CD4-positive, alpha-beta T cell (primary cell): ENCODE measurements at regions not wholly inside any gene's neighbourhood (a gene's known extent, or its start where the extent isn't known, plus 50 kb on each side); places are given as distances from the start of the nearest gene placed in this dataset.

Experiments used
- ATAC-seq: fragments of 200-7000 bp; cut with Tn5 transposase; one replicate; pipeline ENCODE4 v1.10.0; 2022; ENCODE audit warnings: mild to moderate bottlenecking; ENCODE audit not compliant: poor library complexity
- CTCF ChIA-PET: fragments of 350-600 bp; sonication (Branson Sonifier 250); formaldehyde crosslinking; loops from one replicate; lab custom pipeline; 2021; ENCODE audit warnings: antibody characterized with exemption, inconsistent platforms; lab: Charles Lee
- POLR2A ChIA-PET: fragments of 350-600 bp; sonication (Branson Sonifier 250); formaldehyde crosslinking; loops from one replicate; lab custom pipeline; 2021; ENCODE audit warnings: antibody characterized with exemption, inconsistent platforms; lab: Charles Lee
- DNase-seq, 14 experiments: peaks; one replicate each; pipeline ENCODE4 v3.0.0-alpha.2; 2013 to 2020; ENCODE audit warnings: mixed read lengths in 2 of 14
- H3K27ac ChIP-seq, 2 donors: one replicate each; pipeline versions ENCODE4 v1.5.1 to v1.7.0; 2013; ENCODE audit warnings: low read length in 2 of 2, low read depth in 1 of 2, mild to moderate bottlenecking in 1 of 2
- H3K27me3 ChIP-seq, 2 experiments: 1 replicate in 1 of 2; 2 replicates in 1 of 2; pipeline versions ENCODE4 v1.6.1 to v1.7.0; 2013; ENCODE audit warnings: low read length in 2 of 2, control low read depth in 1 of 2, mild to moderate bottlenecking in 1 of 2, moderate library complexity in 1 of 2; ENCODE audit not compliant: insufficient read depth in 2 of 2, control insufficient read depth in 1 of 2
- H3K36me3 ChIP-seq: one replicate; pipeline ENCODE4 v1.6.1; 2013; ENCODE audit warnings: low read length, control low read depth; ENCODE audit not compliant: insufficient read depth
- H3K4me1 ChIP-seq: one replicate; pipeline ENCODE4 v1.6.1; 2013; ENCODE audit warnings: low read length, control low read depth; ENCODE audit not compliant: insufficient read depth
- H3K4me3 ChIP-seq: one replicate; pipeline ENCODE4 v1.5.1; 2013; ENCODE audit warnings: mild to moderate bottlenecking, low read length, moderate library complexity
- H3K9me3 ChIP-seq, 2 experiments: 1 replicate in 1 of 2; 2 replicates in 1 of 2; pipeline versions ENCODE4 v1.6.1 to v1.7.0; 2013; ENCODE audit warnings: low read length in 2 of 2, mild to moderate bottlenecking in 2 of 2, control low read depth in 1 of 2, moderate library complexity in 1 of 2; ENCODE audit not compliant: control insufficient read depth in 1 of 2, insufficient read depth in 1 of 2
- H3K27ac Mint-ChIP-seq: one replicate; pipeline ENCODE4 v1.8.0; 2020; ENCODE audit warnings: mixed read lengths
- H3K27me3 Mint-ChIP-seq: one replicate; pipeline ENCODE4 v1.8.0; 2021; ENCODE audit warnings: mixed read lengths
- H3K36me3 Mint-ChIP-seq: one replicate; pipeline ENCODE4 v1.8.0; 2021; ENCODE audit warnings: low read depth, mixed read lengths
- H3K4me1 Mint-ChIP-seq: one replicate; pipeline ENCODE4 v1.8.0; 2021; ENCODE audit warnings: low read depth, mixed read lengths
- H3K4me3 Mint-ChIP-seq: one replicate; pipeline ENCODE4 v1.8.0; 2020; ENCODE audit warnings: mild to moderate bottlenecking, mixed read lengths
- H3K9me3 Mint-ChIP-seq: one replicate; pipeline ENCODE4 v1.8.0; 2020; ENCODE audit warnings: mixed read lengths
- CTCF ChIP-seq: fragments of 200-600 bp; IDR thresholded peaks from one replicate; pipeline ENCODE4 v1.8.0; 2022; ENCODE audit warnings: antibody characterized with exemption, mild to moderate bottlenecking
- intact Hi-C, 2 experiments: fragments of 100-400 bp; cut with DNase I in 1 of 2; cut with micrococcal nuclease in 1 of 2; formaldehyde crosslinking; loops; one replicate each; pipeline versions ENCODE4 v1.15.1 to v1.9.0; 2023 to 2025; cut with DNase I, micrococcal nuclease

GRCh38 chr6:33955566-33955965 is 151.8 kb upstream of the MLN start:
- Mint-ChIP-seq H3K4me3 (no peak overlapping the region), H3K27me3 (no peaks in the 10 kb centered on the region), H3K27ac (no peak overlapping the region), H3K9me3 (no peaks in the 10 kb centered on the region), H3K36me3 (no peaks in the 10 kb centered on the region), H3K4me1 (peaks cover 5% of the 10 kb centered on the region)
- ChIA-PET POLR2A (no interaction called here), CTCF (no interaction called here)
- no peak overlapping the region for H3K4me3 ChIP-seq
- ATAC-seq (no peak), DNase-seq (no peak)
- TF ChIP-seq CTCF, result no peak
- intact Hi-C loops, result loop anchor here in 1 of 2 experiments (10.0 kb wide), 1 partner anchor 51 kb away; no protein-coding TSS in a partner anchor
- no peaks in the 10 kb centered on the region for H3K36me3 ChIP-seq
- H3K27ac ChIP-seq, result no peak overlapping the region
- H3K9me3 ChIP-seq, result no peaks in the 10 kb centered on the region
- H3K27me3 ChIP-seq, result no peaks in the 10 kb centered on the region
- no peaks in the 10 kb centered on the region for H3K4me1 ChIP-seq

- Histone ChIP-seq H3K27ac (no peak overlapping the region), H3K4me3 (no peak overlapping the region), H3K4me1 (no peaks in the 10 kb centered on the region), H3K27me3 (no peaks in the 10 kb centered on the region), H3K9me3 (no peaks in the 10 kb centered on the region), H3K36me3 (no peaks in the 10 kb centered on the region)
- CTCF ChIA-PET, result no interaction called here
- H3K4me1 Mint-ChIP-seq, result peaks cover 5% of the 10 kb centered on the region
- H3K27me3 Mint-ChIP-seq, result no peaks in the 10 kb centered on the region
- H3K9me3 Mint-ChIP-seq, result no peaks in the 10 kb centered on the region
- intact Hi-C loops, result loop anchor here in 1 of 2 experiments (10.0 kb wide), 1 partner anchor 50 kb away; no protein-coding TSS in a partner anchor
- ATAC-seq (no peak), DNase-seq (no peak)
- no peak overlapping the region for H3K4me3 Mint-ChIP-seq
- H3K36me3 Mint-ChIP-seq, result no peaks in the 10 kb centered on the region
- POLR2A ChIA-PET, result no interaction called here
- no peak overlapping the region for H3K27ac Mint-ChIP-seq
- no peak for TF ChIP-seq CTCF
These were observed 150.7 kb upstream of the MLN start for GRCh38 chr6:33954453-33954852.

- Histone ChIP-seq H3K4me3 (no peak overlapping the region), H3K36me3 (no peaks in the 10 kb centered on the region), H3K27me3 (no peaks in the 10 kb centered on the region), H3K4me1 (no peaks in the 10 kb centered on the region), H3K9me3 (no peaks in the 10 kb centered on the region), H3K27ac (no peak overlapping the region)
- ChIA-PET CTCF (no interaction called here), POLR2A (no interaction called here)
- Mint-ChIP-seq H3K4me3 (no peak overlapping the region), H3K9me3 (no peaks in the 10 kb centered on the region), H3K27ac (no peak overlapping the region), H3K36me3 (no peaks in the 10 kb centered on the region), H3K4me1 (peaks cover 5% of the 10 kb centered on the region), H3K27me3 (no peaks in the 10 kb centered on the region)
- no peak for TF ChIP-seq CTCF
- intact Hi-C loops, result loop anchor here in 1 of 2 experiments (10.0 kb wide), 1 partner anchor 48 kb away; no protein-coding TSS in a partner anchor
- no peak for DNase-seq
- ATAC-seq, result no peak
These were observed 149.4 kb upstream of the MLN start for GRCh38 chr6:33953171-33953570.
